Transverse colon (tissue), 3 donors: ENCODE measurements at regions not wholly inside any gene's neighbourhood (a gene's known extent, or its start where the extent isn't known, plus 50 kb on each side); places are given as distances from the start of the nearest gene placed in this dataset.

Experiments
- EP300 ChIP-seq: sonication (generic); formaldehyde crosslinking; IDR thresholded peaks from one replicate; pipeline ENCODE4 v1.6.1; 2017; ENCODE audit warnings: antibody characterized with exemption, low read depth
- POLR2A ChIP-seq: fragments of 450-650 bp; IDR thresholded peaks from one replicate; pipeline ENCODE4 v1.6.1; 2016; ENCODE audit warnings: antibody characterized with exemption, mild to moderate bottlenecking, moderate library complexity
- TF ChIP-seq, protein P1 (sequence below), 5 experiments: fragments of 200-600 bp in 3 of 5; fragments of 450-650 bp in 2 of 5; sonication (generic) in 3 of 5; IDR thresholded peaks; 1 replicate in 2 of 5; 2 replicates in 3 of 5; pipeline ENCODE4 v1.5.1; 2016 to 2017; ENCODE audit warnings: antibody characterized with exemption in 5 of 5, inconsistent platforms in 3 of 5, mild to moderate bottlenecking in 2 of 5, moderate library complexity in 1 of 5

DNA sequence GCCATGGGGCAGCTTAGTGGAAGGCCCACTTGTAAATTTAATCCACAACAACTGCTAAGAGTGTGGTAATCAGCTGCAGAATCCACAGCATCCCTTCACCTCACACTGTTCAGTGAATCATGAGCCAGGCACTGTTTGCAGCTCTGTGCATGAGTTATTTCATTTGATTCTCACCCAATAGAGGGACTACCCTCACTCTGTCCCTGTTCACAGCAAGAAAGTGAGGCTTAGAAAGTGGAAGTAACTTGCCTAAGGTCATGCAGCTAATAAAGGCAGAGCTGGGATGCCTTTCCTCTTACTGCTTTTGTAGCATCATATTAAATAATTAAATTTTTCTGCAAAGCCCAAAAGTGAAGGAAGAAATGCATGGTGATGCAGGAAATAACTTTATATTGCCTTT is 346.5 kb upstream of the PLD5 start:
- TF ChIP-seq EP300 = no peak
- no peak for TF ChIP-seq POLR2A
- TF ChIP-seq, protein P1, sequence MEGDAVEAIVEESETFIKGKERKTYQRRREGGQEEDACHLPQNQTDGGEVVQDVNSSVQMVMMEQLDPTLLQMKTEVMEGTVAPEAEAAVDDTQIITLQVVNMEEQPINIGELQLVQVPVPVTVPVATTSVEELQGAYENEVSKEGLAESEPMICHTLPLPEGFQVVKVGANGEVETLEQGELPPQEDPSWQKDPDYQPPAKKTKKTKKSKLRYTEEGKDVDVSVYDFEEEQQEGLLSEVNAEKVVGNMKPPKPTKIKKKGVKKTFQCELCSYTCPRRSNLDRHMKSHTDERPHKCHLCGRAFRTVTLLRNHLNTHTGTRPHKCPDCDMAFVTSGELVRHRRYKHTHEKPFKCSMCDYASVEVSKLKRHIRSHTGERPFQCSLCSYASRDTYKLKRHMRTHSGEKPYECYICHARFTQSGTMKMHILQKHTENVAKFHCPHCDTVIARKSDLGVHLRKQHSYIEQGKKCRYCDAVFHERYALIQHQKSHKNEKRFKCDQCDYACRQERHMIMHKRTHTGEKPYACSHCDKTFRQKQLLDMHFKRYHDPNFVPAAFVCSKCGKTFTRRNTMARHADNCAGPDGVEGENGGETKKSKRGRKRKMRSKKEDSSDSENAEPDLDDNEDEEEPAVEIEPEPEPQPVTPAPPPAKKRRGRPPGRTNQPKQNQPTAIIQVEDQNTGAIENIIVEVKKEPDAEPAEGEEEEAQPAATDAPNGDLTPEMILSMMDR (IDR thresholded peaks at IDR 0.05) = no peak
